ENCODE measurements at regions not wholly inside any gene's neighbourhood (a gene's known extent, or its start where the extent isn't known, plus 50 kb on each side); places are given as distances from the start of the nearest gene placed in this dataset.

DNA sequence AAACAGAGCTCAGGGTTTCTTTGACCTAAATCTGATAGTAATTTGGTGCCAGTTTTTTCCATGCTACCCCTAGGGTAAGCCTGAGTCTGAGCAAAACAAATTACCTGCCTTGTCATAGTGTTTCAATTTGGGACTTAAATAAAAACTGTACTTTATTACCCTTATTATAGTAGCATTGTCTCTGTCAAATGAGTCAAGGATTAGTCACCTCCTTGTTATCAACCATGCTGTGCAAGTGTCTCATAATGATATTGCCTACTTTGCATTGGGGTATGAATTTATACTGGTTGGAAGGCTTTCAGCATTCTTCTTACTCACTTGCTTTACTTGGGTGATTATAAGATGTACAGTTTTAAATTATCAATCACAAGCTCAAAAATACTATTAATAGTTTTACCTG is 380.0 kb downstream of the LRFN5 start:
- Histone ChIP-seq H3K4me1 (no peaks in the 10 kb centered on the region), H3K27ac (no peak overlapping the region), H3K4me3 (no peak overlapping the region), H3K4me2 (no peak overlapping the region), H3K9me3 (no peaks in the 10 kb centered on the region)
- CTCF ChIA-PET: no interaction called here
- POLR2A ChIA-PET: no interaction called here
- TF ChIP-seq CBX8 (IDR thresholded peaks at IDR 0.05) (no peak), HOXA7 (CRISPR knock-in tag; IDR thresholded peaks at IDR 0.05) (no peak), BHLHE40 (IDR thresholded peaks at IDR 0.05; ENCODE audit: low read depth, low read length) (no peak)
- FAIRE-seq (no peak), DNase-seq (ENCODE audit: low read depth in 1 of 2, low spot score in 1 of 2) (no peak), ATAC-seq (no peak)

DNA sequence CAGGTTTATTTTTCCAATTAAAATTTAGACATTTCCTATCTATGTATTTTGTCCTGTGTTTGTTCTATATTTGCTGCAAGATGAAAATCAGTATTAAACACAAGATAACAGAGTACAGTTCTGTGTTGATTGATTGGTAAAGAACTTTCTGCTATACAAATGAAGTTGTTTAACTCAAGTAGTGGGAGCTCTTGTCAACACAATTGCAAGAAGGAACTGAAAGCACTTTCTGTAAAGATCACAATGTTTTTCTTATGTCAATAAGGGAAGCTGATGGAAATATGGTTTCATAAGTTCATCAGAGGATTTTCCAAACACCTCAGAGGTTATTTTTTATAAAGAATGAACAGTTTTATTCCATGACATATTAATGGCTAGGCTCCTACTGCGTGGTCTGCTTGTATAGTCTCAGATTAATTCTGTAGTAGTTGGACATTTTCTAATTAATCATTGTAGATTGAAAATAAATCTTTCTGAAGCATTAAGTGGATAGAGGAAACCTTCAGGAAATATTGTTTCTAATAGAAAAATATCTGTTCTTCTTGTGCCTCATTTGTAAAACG is 379.5 kb downstream of the LRFN5 start:
- 6% methylated on average over 2 of the region's 2 CpGs for WGBS (ENCODE audit: missing lambda C conversion rate)
- ChIA-PET POLR2A (no interaction called here), CTCF (no interaction called here)
- ATAC-seq: no peak
- no peak for FAIRE-seq
- Histone ChIP-seq H3K4me3 (no peak overlapping the region), H3K27ac (no peak overlapping the region), H3K9me3 (no peaks in the 10 kb centered on the region), H3K4me2 (no peak overlapping the region), H3K4me1 (no peaks in the 10 kb centered on the region)
- TF ChIP-seq KDM5A (IDR thresholded peaks at IDR 0.05) (no peak), CBX8 (IDR thresholded peaks at IDR 0.05) (no peak), EHMT2 (IDR thresholded peaks at IDR 0.05; ENCODE audit: low read depth) (no peak), FOSL2 (IDR thresholded peaks at IDR 0.05) (no peak), FOSL2 (CRISPR knock-in tag; IDR thresholded peaks at IDR 0.05) (no peak), FOXS1 (CRISPR knock-in tag; IDR thresholded peaks at IDR 0.05) (no peak), FOSB (CRISPR knock-in tag; IDR thresholded peaks at IDR 0.05) (no peak), PHF8 (IDR thresholded peaks at IDR 0.05; ENCODE audit: borderline replicate concordance, low read depth) (no peak), RNF2 (IDR thresholded peaks at IDR 0.05; ENCODE audit: borderline replicate concordance, low read depth) (no peak), CHD4 (IDR thresholded peaks at IDR 0.05; ENCODE audit: borderline replicate concordance) (no peak), HOXA7 (CRISPR knock-in tag; IDR thresholded peaks at IDR 0.05) (no peak), EHF (CRISPR knock-in tag; IDR thresholded peaks at IDR 0.05) (no peak), ZNF302 (CRISPR knock-in tag; IDR thresholded peaks at IDR 0.05) (no peak), ZFP36 (IDR thresholded peaks at IDR 0.05; ENCODE audit: borderline replicate concordance, partially characterized antibody) (no peak), HOXB5 (CRISPR knock-in tag; IDR thresholded peaks at IDR 0.05) (no peak), RCOR1 (IDR thresholded peaks at IDR 0.05; ENCODE audit: low read depth, low read length) (no peak), NR3C1 (IDR thresholded peaks at IDR 0.05) (no peak), HOXB13 (CRISPR knock-in tag; IDR thresholded peaks at IDR 0.05; ENCODE audit: low read depth) (no peak)
- TF ChIP-seq, protein P1, sequence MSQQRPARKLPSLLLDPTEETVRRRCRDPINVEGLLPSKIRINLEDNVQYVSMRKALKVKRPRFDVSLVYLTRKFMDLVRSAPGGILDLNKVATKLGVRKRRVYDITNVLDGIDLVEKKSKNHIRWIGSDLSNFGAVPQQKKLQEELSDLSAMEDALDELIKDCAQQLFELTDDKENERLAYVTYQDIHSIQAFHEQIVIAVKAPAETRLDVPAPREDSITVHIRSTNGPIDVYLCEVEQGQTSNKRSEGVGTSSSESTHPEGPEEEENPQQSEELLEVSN (IDR thresholded peaks at IDR 0.05; ENCODE audit: borderline replicate concordance, low read depth): no peak
- TF ChIP-seq, protein P2, sequence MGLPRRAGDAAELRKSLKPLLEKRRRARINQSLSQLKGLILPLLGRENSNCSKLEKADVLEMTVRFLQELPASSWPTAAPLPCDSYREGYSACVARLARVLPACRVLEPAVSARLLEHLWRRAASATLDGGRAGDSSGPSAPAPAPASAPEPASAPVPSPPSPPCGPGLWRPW (IDR thresholded peaks at IDR 0.05): no peak
- no peak for DNase-seq (ENCODE audit: low read depth in 1 of 2, low spot score in 1 of 2)

DNA sequence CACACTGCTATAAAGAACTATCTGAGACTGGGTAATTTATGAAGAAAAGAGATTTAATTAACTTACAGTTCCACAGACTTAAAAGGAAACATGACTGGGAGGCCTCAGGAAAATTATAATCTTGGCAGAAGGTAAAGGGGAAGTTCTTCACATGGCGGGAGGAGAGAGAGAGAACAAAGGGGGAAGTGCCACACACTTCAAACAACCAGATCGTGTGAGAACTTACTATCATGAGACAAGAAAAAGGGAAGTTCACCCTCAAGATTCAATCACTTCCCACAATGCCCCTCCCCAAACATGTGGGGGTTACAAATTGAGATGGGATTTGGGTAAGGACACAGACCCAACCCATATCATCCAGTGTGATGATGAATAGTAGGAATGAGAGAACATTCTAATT is 366.5 kb downstream of the LRFN5 start:
- Histone ChIP-seq H3K4me2 (no peak overlapping the region), H3K4me3 (no peak overlapping the region), H3K27ac (no peak overlapping the region), H3K9me3 (no peaks in the 10 kb centered on the region; the same call in 2 of the 3 replicates), H3K4me1 (no peaks in the 10 kb centered on the region)
- 37% methylated on average over 2 of the region's 2 CpGs for WGBS (ENCODE audit: missing lambda C conversion rate)
- no peak for ATAC-seq
- ChIA-PET POLR2A (no interaction called here), CTCF (no interaction called here)
- FAIRE-seq: no peak
- no peak for TF ChIP-seq FOSL2 (IDR thresholded peaks at IDR 0.05)
- TF ChIP-seq FOSL2 (CRISPR knock-in tag; IDR thresholded peaks at IDR 0.05): no peak
- no peak for TF ChIP-seq TFCP2L1 (CRISPR knock-in tag; IDR thresholded peaks at IDR 0.05)
- no peak for TF ChIP-seq HEYL (CRISPR knock-in tag; IDR thresholded peaks at IDR 0.05)
- no peak for TF ChIP-seq NR3C1 (IDR thresholded peaks at IDR 0.05)
- no peak for TF ChIP-seq HOXB13 (CRISPR knock-in tag; IDR thresholded peaks at IDR 0.05; ENCODE audit: low read depth)
- TF ChIP-seq ZSCAN20 (CRISPR knock-in tag; IDR thresholded peaks at IDR 0.05): no peak
- no peak for TF ChIP-seq BHLHE40 (IDR thresholded peaks at IDR 0.05; ENCODE audit: low read depth, low read length)
- TF ChIP-seq, protein P3, sequence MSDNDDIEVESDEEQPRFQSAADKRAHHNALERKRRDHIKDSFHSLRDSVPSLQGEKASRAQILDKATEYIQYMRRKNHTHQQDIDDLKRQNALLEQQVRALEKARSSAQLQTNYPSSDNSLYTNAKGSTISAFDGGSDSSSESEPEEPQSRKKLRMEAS (IDR thresholded peaks at IDR 0.05): no peak
- TF ChIP-seq CHD4 (IDR thresholded peaks at IDR 0.05; ENCODE audit: borderline replicate concordance): no peak
- no peak for TF ChIP-seq SMC3 (IDR thresholded peaks at IDR 0.05)
- no peak for TF ChIP-seq POLR2AphosphoS2 (conservative IDR thresholded peaks at IDR 0.05; ENCODE audit: low read length)
- TF ChIP-seq CBX2 (IDR thresholded peaks at IDR 0.05; ENCODE audit: borderline replicate concordance, low read depth): no peak
- no peak for TF ChIP-seq JUNB (IDR thresholded peaks at IDR 0.05)
- no peak for TF ChIP-seq CBX8 (IDR thresholded peaks at IDR 0.05)
- TF ChIP-seq, protein P1 (IDR thresholded peaks at IDR 0.05; ENCODE audit: borderline replicate concordance, low read depth): no peak
- no peak for TF ChIP-seq TP53 (CRISPR knock-in tag; IDR thresholded peaks at IDR 0.05)
- TF ChIP-seq, protein P4, sequence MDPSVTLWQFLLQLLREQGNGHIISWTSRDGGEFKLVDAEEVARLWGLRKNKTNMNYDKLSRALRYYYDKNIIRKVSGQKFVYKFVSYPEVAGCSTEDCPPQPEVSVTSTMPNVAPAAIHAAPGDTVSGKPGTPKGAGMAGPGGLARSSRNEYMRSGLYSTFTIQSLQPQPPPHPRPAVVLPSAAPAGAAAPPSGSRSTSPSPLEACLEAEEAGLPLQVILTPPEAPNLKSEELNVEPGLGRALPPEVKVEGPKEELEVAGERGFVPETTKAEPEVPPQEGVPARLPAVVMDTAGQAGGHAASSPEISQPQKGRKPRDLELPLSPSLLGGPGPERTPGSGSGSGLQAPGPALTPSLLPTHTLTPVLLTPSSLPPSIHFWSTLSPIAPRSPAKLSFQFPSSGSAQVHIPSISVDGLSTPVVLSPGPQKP (IDR thresholded peaks at IDR 0.05; ENCODE audit: low read depth, low read length): no peak
- TF ChIP-seq KDM5A (IDR thresholded peaks at IDR 0.05): no peak
- TF ChIP-seq, protein P5, sequence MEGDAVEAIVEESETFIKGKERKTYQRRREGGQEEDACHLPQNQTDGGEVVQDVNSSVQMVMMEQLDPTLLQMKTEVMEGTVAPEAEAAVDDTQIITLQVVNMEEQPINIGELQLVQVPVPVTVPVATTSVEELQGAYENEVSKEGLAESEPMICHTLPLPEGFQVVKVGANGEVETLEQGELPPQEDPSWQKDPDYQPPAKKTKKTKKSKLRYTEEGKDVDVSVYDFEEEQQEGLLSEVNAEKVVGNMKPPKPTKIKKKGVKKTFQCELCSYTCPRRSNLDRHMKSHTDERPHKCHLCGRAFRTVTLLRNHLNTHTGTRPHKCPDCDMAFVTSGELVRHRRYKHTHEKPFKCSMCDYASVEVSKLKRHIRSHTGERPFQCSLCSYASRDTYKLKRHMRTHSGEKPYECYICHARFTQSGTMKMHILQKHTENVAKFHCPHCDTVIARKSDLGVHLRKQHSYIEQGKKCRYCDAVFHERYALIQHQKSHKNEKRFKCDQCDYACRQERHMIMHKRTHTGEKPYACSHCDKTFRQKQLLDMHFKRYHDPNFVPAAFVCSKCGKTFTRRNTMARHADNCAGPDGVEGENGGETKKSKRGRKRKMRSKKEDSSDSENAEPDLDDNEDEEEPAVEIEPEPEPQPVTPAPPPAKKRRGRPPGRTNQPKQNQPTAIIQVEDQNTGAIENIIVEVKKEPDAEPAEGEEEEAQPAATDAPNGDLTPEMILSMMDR (IDR thresholded peaks at IDR 0.05): no peak
- DNase-seq (ENCODE audit: low read depth in 1 of 2, low spot score in 1 of 2): no peak
